HG03565 (cell line): ENCODE measurements at regions not wholly inside any gene's neighbourhood (a gene's known extent, or its start where the extent isn't known, plus 50 kb on each side); places are given as distances from the start of the nearest gene placed in this dataset.
"Not testable (repeated sequence)": the region's sequence is repeated elsewhere in the genome, so short reads cannot be mapped to it uniquely, and the experiment has no call there.

ENCODE experiments used
- ATAC-seq: cut with Tn5 transposase; IDR thresholded peaks from one replicate; pipeline ENCODE4 v1.9.1; 2021; ENCODE audit warnings: mild to moderate bottlenecking, moderate library complexity; ENCODE audit not compliant: unreplicated experiment

DNA sequence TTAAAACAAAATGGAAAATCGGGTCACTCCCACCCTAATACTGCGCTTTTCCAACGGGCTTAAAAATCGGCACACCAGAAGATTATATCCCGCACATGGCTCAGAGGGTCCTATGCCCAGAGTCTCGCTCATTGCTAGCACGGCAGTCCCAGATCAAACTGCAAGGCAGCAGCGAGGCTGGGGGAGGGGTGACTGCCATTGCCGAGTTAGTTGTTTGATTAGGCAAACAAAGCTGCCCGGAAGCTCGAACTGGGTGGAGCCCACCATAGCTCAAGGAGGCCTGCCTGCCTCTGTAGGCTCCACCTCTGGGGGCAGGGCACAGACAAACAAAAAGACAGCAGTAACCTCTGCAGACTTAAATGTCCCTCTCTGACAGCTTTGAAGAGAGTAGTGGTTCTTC is 100.7 kb upstream of the KLHL1 start:
- not testable (repeated sequence) for ATAC-seq

DNA sequence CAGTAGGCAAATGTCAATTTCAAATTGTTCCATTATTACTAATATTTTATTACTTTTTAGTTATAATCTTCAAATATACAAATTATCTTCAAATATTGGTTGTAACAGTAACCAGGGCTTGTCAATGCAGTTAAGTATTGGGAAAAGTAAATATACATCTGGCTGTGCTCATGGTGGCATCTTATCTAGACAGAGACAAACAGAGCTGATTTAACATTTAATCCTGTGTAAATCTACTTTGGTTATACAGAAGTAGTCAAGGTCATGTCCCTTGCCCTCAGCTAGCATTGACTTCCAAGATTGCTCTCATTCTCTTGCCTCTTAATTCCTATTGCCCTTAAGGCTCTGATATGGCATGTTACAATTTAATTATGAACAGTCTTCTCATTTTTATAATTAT is 98.4 kb upstream of the KLHL1 start:
- ATAC-seq = no peak

DNA sequence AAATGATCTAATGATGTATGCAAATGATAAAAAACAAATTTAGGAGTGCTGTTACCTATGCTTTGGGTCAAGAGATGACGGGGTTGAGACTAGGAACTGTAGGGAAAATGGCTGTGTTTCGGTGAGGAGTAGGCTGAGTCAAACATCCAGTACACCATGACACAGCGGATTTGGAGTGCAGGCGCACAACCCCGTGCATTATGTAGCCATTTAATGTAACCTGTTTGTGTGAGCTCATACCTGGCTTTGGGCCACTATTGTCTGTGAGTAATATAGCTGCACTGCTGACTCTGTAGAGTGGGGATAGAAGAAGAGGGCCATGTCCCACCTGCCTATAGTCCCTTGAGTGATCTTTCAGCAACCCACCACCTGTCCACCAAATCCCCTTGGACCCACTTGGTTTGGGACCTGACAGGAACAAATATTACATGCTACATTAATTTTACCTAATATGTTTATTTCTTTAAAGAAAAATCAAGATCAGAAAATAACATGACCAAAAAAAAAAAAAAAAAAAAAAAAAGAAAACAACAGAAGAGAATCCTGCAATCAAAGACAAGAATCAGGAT is 95.5 kb upstream of the KLHL1 start:
- ATAC-seq = no peak

DNA sequence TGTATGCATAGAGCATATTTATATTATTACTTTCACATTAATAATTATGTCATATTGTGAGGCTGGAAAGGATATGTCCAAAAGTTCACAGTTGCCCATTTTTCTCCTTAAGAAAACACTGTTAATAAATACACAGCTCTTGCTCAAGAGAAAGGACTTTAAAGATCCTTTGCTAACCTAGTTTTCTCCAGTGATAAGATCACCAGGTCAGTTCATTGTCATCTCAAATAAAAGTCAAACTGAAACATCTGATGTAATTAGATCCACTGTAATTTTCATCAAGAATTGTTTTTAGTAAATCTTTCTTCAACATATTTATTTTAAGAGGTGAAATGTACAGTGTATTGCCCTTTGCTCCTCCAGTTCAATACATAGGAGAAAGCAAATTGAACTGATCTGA is 82.8 kb upstream of the KLHL1 start:
- ATAC-seq = no peak

DNA sequence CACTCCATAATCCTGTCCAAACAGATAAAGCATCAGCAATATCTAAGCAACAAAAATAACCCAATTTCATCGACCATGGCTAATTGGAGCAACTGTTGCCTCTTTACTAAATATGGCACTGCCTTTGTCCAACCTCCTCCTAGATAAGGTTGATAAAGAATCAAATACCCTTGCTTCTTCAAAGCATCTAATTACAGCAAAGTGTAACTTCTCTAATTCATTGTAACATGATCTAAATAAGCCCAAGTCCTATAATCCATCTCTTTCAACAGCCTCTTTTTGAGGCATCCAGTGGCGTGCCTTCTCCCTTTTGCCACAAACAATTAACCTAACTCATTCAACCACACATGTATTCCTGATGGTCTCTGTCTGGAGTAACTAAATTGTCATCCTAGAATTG is 81.7 kb upstream of the KLHL1 start:
- ATAC-seq = no peak

DNA sequence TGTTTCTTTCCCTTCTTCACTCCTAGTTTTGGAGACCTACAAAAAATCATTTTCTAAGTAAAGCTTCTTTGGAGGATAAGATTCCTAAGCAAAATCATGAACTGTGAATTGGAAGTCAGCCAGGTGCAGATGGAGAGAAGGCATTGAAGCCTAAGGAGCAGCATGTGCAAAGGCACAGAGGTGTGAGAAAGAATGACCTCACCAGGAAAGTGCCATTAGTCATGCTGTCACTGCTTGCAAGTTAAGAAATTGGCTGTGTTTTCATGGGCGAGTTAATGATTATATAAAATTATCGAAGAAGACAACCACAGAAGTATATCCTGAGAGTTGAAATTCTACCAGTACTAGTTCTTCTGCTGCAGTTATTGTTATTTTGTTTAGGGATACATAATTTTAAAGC is 80.3 kb upstream of the KLHL1 start:
- no peak for ATAC-seq

DNA sequence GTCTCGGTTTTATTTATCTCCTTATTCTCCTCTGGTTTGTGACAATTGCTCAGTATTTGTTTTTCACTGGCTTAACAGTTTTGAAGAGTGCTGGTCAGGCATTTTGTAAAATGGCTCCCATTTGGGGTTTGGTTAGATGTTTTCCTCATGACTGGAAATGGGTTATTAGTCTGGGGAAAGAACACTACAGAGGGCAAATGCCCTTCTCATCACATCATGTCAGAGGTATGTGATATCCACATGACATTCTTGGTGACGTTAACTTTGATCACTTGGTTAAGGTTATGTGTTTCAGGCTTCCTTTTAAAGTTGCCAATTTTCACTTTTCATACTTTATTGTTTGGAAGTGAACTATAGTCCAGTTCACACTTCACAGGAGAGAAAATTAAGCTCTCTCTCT is 74.8 kb upstream of the KLHL1 start:
- ATAC-seq = no peak
